H1 (cell line): ENCODE measurements at regions not wholly inside any gene's neighbourhood (a gene's known extent, or its start where the extent isn't known, plus 50 kb on each side); places are given as distances from the start of the nearest gene placed in this dataset.
"Not testable (repeated sequence)": the region's sequence is repeated elsewhere in the genome, so short reads cannot be mapped to it uniquely, and the experiment has no call there.

Experiments used
- CTCF ChIA-PET: fragments of 300-600 bp; sonication (Branson Sonifier 250); formaldehyde crosslinking; loops from one replicate; lab custom pipeline; 2021; ENCODE audit not compliant: partially characterized antibody; lab: Charles Lee
- POLR2A ChIA-PET: fragments of 300-600 bp; sonication (Branson Sonifier 250); formaldehyde crosslinking; loops from one replicate; lab custom pipeline; 2021; ENCODE audit warnings: inconsistent platforms; ENCODE audit not compliant: partially characterized antibody; lab: Charles Lee
- DNase-seq, 2 experiments: peaks; one replicate each; pipeline versions ENCODE4 v3.0.0 to v3.0.0-alpha.2; 2010 to 2022; ENCODE audit warnings: low spot score in 2 of 2, low read depth in 1 of 2, mixed read lengths in 1 of 2
- FAIRE-seq: peaks from 2 replicates; lab custom pipeline; 2011; peaks lifted over from hg19 to GRCh38; lab: Jason Lieb, UNC
- H2AFZ ChIP-seq: 2 replicates; pipeline ENCODE4 v1.8.1; 2012; ENCODE audit warnings: low read length, inconsistent platforms
- H2AK5ac ChIP-seq: 2 replicates; pipeline ENCODE4 v1.6.1; 2013; ENCODE audit warnings: low read depth, low read length
- H2BK120ac ChIP-seq: replicated peaks from 2 replicates; pipeline ENCODE3; 2013; ENCODE audit warnings: low read depth, low read length, inconsistent platforms
- H2BK12ac ChIP-seq: 2 replicates; pipeline ENCODE4 v1.6.1; 2013; ENCODE audit warnings: low read depth, low read length
- H2BK15ac ChIP-seq: 2 replicates; pipeline ENCODE4 v1.6.1; 2013; ENCODE audit warnings: low read length
- H2BK20ac ChIP-seq: 2 replicates; pipeline ENCODE4 v1.6.1; 2013; ENCODE audit warnings: low read length
- H2BK5ac ChIP-seq: 2 replicates; pipeline ENCODE4 v1.6.1; 2013; ENCODE audit warnings: low read depth, low read length
- H3K14ac ChIP-seq: 2 replicates; pipeline ENCODE4 v1.6.1; 2013; ENCODE audit warnings: inconsistent platforms; ENCODE audit not compliant: insufficient read length
- H3K18ac ChIP-seq: 2 replicates; pipeline ENCODE4 v1.6.1; 2013; ENCODE audit warnings: low read length; ENCODE audit errors: extremely low read depth
- H3K23ac ChIP-seq: 2 replicates; pipeline ENCODE4 v1.6.1; 2013; ENCODE audit warnings: inconsistent platforms; ENCODE audit not compliant: insufficient read length
- H3K23me2 ChIP-seq: 2 replicates; pipeline ENCODE4 v1.6.1; 2013; ENCODE audit warnings: low read depth, low read length
- H3K27ac ChIP-seq: 2 replicates; pipeline ENCODE4 v1.6.1; 2011; ENCODE audit warnings: low read depth, low read length, inconsistent platforms
- H3K27me3 ChIP-seq, 4 experiments: replicated peaks in 1 of 4; 1 replicate in 1 of 4; 2 replicates in 3 of 4; pipeline versions ENCODE4 v1.6.1 to v1.8.1; 2011 to 2013; ENCODE audit warnings: low read length in 3 of 4, mild to moderate bottlenecking in 3 of 4, inconsistent platforms in 2 of 4, mixed read lengths in 2 of 4, moderate library complexity in 1 of 4; ENCODE audit not compliant: control insufficient read depth in 3 of 4, insufficient read depth in 3 of 4; ENCODE audit errors: extremely low read depth in 1 of 4
- H3K36me3 ChIP-seq, 4 experiments: 2 replicates each; pipeline versions ENCODE4 v1.6.1 to v1.8.1; 2011 to 2013; ENCODE audit warnings: mild to moderate bottlenecking in 4 of 4, low read length in 3 of 4, moderate library complexity in 2 of 4, control low read depth in 1 of 4, inconsistent platforms in 1 of 4; ENCODE audit not compliant: insufficient read depth in 4 of 4, control insufficient read depth in 2 of 4
- H3K4ac ChIP-seq: replicated peaks from 2 replicates; pipeline ENCODE3; 2013; ENCODE audit warnings: low read length, low read depth, mixed read lengths, inconsistent platforms; ENCODE audit not compliant: insufficient read length
- H3K4me1 ChIP-seq, 4 experiments: replicated peaks in 1 of 4; 1 replicate in 1 of 4; 2 replicates in 3 of 4; pipeline versions ENCODE4 v1.6.1 to v1.8.1; 2011 to 2013; ENCODE audit warnings: low read length in 3 of 4, inconsistent platforms in 2 of 4, mixed read lengths in 1 of 4; ENCODE audit not compliant: insufficient read depth in 4 of 4, control insufficient read depth in 3 of 4
- H3K4me2 ChIP-seq, 2 experiments: 2 replicates each; pipeline versions ENCODE4 v1.6.1 to v1.8.1; 2011 to 2013; ENCODE audit warnings: low read depth in 2 of 2, low read length in 2 of 2, control low read depth in 1 of 2, inconsistent platforms in 1 of 2, mild to moderate bottlenecking in 1 of 2; ENCODE audit not compliant: insufficient read depth in 1 of 2
- H3K4me3 ChIP-seq, 4 experiments: fragments of 200-600, 300-600 bp in 1 of 4; sonication (generic), shearing (Covaris generic), sonication (Bioruptor Twin) in 1 of 4; 2 replicates each; pipeline versions ENCODE4 v1.5.1 to v1.8.1; 2011 to 2016; ENCODE audit warnings: low read length in 4 of 4, low read depth in 3 of 4, control low read depth in 2 of 4, inconsistent platforms in 2 of 4, mild to moderate bottlenecking in 2 of 4, mixed read lengths in 1 of 4, moderate library complexity in 1 of 4; ENCODE audit not compliant: insufficient read depth in 2 of 4; ENCODE audit errors: extremely low read depth in 1 of 4
- H3K56ac ChIP-seq: replicated peaks from 2 replicates; pipeline ENCODE3; 2013; ENCODE audit warnings: low read depth, mild to moderate bottlenecking, mixed read lengths, low read length, inconsistent platforms; ENCODE audit not compliant: insufficient read length
- H3K79me1 ChIP-seq: 2 replicates; pipeline ENCODE4 v1.6.1; 2013; ENCODE audit warnings: low read depth, low read length, control low read depth
- H3K79me2 ChIP-seq, 2 experiments: 2 replicates each; pipeline versions ENCODE4 v1.6.1 to v1.8.1; 2012 to 2013; ENCODE audit warnings: low read length in 2 of 2, mild to moderate bottlenecking in 2 of 2, inconsistent platforms in 1 of 2; ENCODE audit not compliant: insufficient read depth in 2 of 2, control insufficient read depth in 1 of 2
- H3K9ac ChIP-seq, 4 experiments: replicated peaks in 1 of 4; 1 replicate in 1 of 4; 2 replicates in 3 of 4; pipeline versions ENCODE4 v1.6.1 to v1.8.1; 2011 to 2013; ENCODE audit warnings: low read depth in 3 of 4, low read length in 3 of 4, control low read depth in 2 of 4, mild to moderate bottlenecking in 2 of 4, moderate library complexity in 2 of 4, inconsistent platforms in 1 of 4; ENCODE audit errors: extremely low read depth in 1 of 4
- H3K9me3 ChIP-seq, 2 experiments: 2 replicates each; pipeline versions ENCODE4 v1.6.1 to v1.8.1; 2012 to 2013; ENCODE audit warnings: mild to moderate bottlenecking in 2 of 2, moderate library complexity in 2 of 2, control low read depth in 1 of 2, inconsistent platforms in 1 of 2, low read depth in 1 of 2, low read length in 1 of 2, mixed read lengths in 1 of 2; ENCODE audit not compliant: insufficient read depth in 2 of 2
- H4K20me1 ChIP-seq, 2 experiments: replicated peaks in 1 of 2; 2 replicates each; pipeline versions ENCODE3 to v1.8.1; 2011 to 2013; ENCODE audit warnings: inconsistent platforms in 2 of 2, low read length in 2 of 2, mild to moderate bottlenecking in 1 of 2; ENCODE audit not compliant: insufficient read depth in 2 of 2, control insufficient read depth in 1 of 2
- H4K5ac ChIP-seq: 2 replicates; pipeline ENCODE4 v1.6.1; 2013; ENCODE audit warnings: low read length, low read depth, mixed read lengths, inconsistent platforms; ENCODE audit not compliant: insufficient read length
- H4K8ac ChIP-seq: 2 replicates; pipeline ENCODE4 v1.8.0; 2013; ENCODE audit warnings: mild to moderate bottlenecking, moderate library complexity, low read length, inconsistent platforms; ENCODE audit not compliant: insufficient read depth; ENCODE audit errors: extremely low read depth
- H4K91ac ChIP-seq: replicated peaks from 2 replicates; pipeline ENCODE3; 2013; ENCODE audit warnings: low read length, mixed read lengths, inconsistent platforms; ENCODE audit not compliant: insufficient read length
- WGBS, 2 experiments: shearing (Covaris generic) in 1 of 2; methylation state at CpG; one replicate each; pipeline versions ENCODE4 v1.1.6 to v1.1.7; 2013 to 2015; ENCODE audit warnings: low lambda C conversion rate in 2 of 2, mixed read lengths in 2 of 2, inconsistent platforms in 1 of 2, low coverage in 1 of 2, missing lambda C conversion rate in 1 of 2; ENCODE audit not compliant: insufficient replicate concordance in 2 of 2, insufficient coverage in 1 of 2, insufficient read length in 1 of 2; ENCODE audit errors: extremely low coverage in 1 of 2, missing lambda C conversion rate in 1 of 2; 5-methylcytosine and 5-hydroxymethylcytosine counted together

DNA sequence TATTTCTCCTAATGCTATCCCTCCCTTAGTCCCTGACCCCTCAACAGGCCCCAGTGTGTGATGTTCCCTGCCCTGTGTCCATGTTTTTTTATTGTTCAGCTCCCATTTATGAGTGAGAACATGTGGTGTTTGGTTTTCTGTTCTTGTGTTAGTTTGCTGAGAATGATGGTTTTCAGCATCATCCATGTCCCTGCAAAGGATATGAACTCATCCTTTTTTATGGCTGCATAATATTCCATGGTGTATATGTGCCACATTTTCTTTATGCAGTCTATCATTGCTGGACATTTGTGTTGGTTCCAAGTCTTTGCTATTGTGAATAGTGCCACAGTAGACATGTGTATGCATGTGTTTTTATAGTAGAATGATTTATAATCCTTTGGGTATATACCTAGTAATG is 79.5 kb upstream of the PRL start:
- H3K4ac ChIP-seq, H2BK15ac ChIP-seq, H3K4me2 ChIP-seq, H3K23me2 ChIP-seq, H2BK12ac ChIP-seq, H3K79me1 ChIP-seq, H3K4me3 ChIP-seq, H2AK5ac ChIP-seq, H3K56ac ChIP-seq, H3K36me3 ChIP-seq, H3K14ac ChIP-seq, H3K18ac ChIP-seq, H4K5ac ChIP-seq, H3K27me3 ChIP-seq, H3K9me3 ChIP-seq, CTCF ChIA-PET, H4K8ac ChIP-seq, DNase-seq, H4K20me1 ChIP-seq, H3K23ac ChIP-seq, FAIRE-seq, H3K4me1 ChIP-seq, H4K91ac ChIP-seq, POLR2A ChIA-PET, H2BK120ac ChIP-seq, H3K9ac ChIP-seq, H3K79me2 ChIP-seq, H2AFZ ChIP-seq, H2BK5ac ChIP-seq, H2BK20ac ChIP-seq, H3K27ac ChIP-seq: not testable (repeated sequence)

DNA sequence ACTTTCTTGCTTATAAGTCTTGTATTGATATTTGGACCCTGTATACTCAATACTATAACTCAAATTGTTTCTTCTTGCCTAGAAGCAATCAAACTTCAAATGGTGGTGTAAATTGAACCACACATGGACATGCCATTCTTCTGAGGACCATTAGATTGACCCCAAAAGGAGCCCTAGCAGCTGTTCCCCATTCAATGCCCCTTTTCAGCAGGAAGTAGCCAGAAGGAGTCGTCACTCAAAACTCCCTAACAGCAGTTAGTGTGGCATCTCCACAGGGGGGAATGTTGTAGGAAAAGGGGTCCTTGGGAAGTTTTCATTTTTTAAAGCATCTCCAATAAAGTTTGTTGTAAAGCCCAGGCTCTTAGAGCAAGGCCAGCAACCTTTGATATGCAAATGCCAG is 81.7 kb upstream of the PRL start:
- POLR2A ChIA-PET, H3K14ac ChIP-seq, H3K4me3 ChIP-seq, H3K4me2 ChIP-seq, H3K23me2 ChIP-seq, H2BK12ac ChIP-seq, H2BK5ac ChIP-seq, DNase-seq, H3K27me3 ChIP-seq, H3K36me3 ChIP-seq, H2BK15ac ChIP-seq, H3K4ac ChIP-seq, H3K23ac ChIP-seq, H4K8ac ChIP-seq, H3K9ac ChIP-seq, H3K79me1 ChIP-seq, H2AFZ ChIP-seq, H2BK120ac ChIP-seq, H3K56ac ChIP-seq, H2BK20ac ChIP-seq, H3K27ac ChIP-seq, H3K4me1 ChIP-seq, CTCF ChIA-PET, H4K20me1 ChIP-seq, FAIRE-seq, H2AK5ac ChIP-seq, H3K79me2 ChIP-seq, H4K91ac ChIP-seq, H3K9me3 ChIP-seq, H3K18ac ChIP-seq, H4K5ac ChIP-seq: not testable (repeated sequence)
- 92% methylated on average over 1 of the region's 1 CpG; no CpG with 5 or more reads in 1 of the 2 experiments for WGBS, 2 experiments
